AG09309 (cell line): ENCODE measurements at regions not wholly inside any gene's neighbourhood (a gene's known extent, or its start where the extent isn't known, plus 50 kb on each side); places are given as distances from the start of the nearest gene placed in this dataset.

Experiments used
- DNase-seq: peaks from one replicate; pipeline ENCODE4 v3.0.0-alpha.2; 2010; ENCODE audit warnings: low read depth
- H3K4me3 ChIP-seq: 2 replicates; pipeline ENCODE4 v1.5.1; 2011; ENCODE audit warnings: mild to moderate bottlenecking, low read depth, low read length, moderate library complexity; ENCODE audit not compliant: control insufficient read depth
- CTCF ChIP-seq: IDR thresholded peaks from 2 replicates; pipeline ENCODE4 v1.5.1; 2011; ENCODE audit warnings: mild to moderate bottlenecking, low read depth, low read length, inconsistent platforms; ENCODE audit not compliant: insufficient read depth, control insufficient read depth; ENCODE audit errors: missing control alignments

GRCh38 chr6:87766211-87766610, 64.2 kb upstream of the AKIRIN2 start:
- no peak overlapping the region for H3K4me3 ChIP-seq
- no peak for TF ChIP-seq CTCF
- DNase-seq = no peak

- TF ChIP-seq CTCF = no peak
- H3K4me3 ChIP-seq = no peak overlapping the region
- no peak for DNase-seq
Observed at GRCh38 chr6:87763901-87764300, 61.9 kb upstream of the AKIRIN2 start.

- DNase-seq = no peak
- H3K4me3 ChIP-seq = no peak overlapping the region
- no peak for TF ChIP-seq CTCF
Observed at GRCh38 chr6:87763276-87763675, 61.2 kb upstream of the AKIRIN2 start.

GRCh38 chr6:87762116-87762515, 60.1 kb upstream of the AKIRIN2 start:
- no peak for DNase-seq
- no peak for TF ChIP-seq CTCF
- H3K4me3 ChIP-seq = no peak overlapping the region

- H3K4me3 ChIP-seq = no peak overlapping the region
- TF ChIP-seq CTCF = no peak
- DNase-seq = no peak
Observed at GRCh38 chr6:87757792-87758191, 55.8 kb upstream of the AKIRIN2 start.

GRCh38 chr6:87756858-87757257, 54.8 kb upstream of the AKIRIN2 start:
- DNase-seq = peak; percentile 84
- no peak for TF ChIP-seq CTCF
- H3K4me3 ChIP-seq = no peak overlapping the region
